ENCODE measurements at regions not wholly inside any gene's neighbourhood (a gene's known extent, or its start where the extent isn't known, plus 50 kb on each side); places are given as distances from the start of the nearest gene placed in this dataset.

GRCh38 chr3:168844894-168845482, 749.3 kb upstream of the GOLIM4 start:
- no peak for TF ChIP-seq ZNF180 (CRISPR knock-in tag; IDR thresholded peaks at IDR 0.05; ENCODE audit: borderline replicate concordance, low read depth)
- TF ChIP-seq RAD21 (CRISPR knock-in tag; IDR thresholded peaks at IDR 0.05) = no peak
- TF ChIP-seq IRF9 (CRISPR knock-in tag; IDR thresholded peaks at IDR 0.05; ENCODE audit: borderline replicate concordance) = no peak
- no peak for TF ChIP-seq MYC (CRISPR knock-in tag; IDR thresholded peaks at IDR 0.05; ENCODE audit: borderline replicate concordance)
- TF ChIP-seq, protein P1, sequence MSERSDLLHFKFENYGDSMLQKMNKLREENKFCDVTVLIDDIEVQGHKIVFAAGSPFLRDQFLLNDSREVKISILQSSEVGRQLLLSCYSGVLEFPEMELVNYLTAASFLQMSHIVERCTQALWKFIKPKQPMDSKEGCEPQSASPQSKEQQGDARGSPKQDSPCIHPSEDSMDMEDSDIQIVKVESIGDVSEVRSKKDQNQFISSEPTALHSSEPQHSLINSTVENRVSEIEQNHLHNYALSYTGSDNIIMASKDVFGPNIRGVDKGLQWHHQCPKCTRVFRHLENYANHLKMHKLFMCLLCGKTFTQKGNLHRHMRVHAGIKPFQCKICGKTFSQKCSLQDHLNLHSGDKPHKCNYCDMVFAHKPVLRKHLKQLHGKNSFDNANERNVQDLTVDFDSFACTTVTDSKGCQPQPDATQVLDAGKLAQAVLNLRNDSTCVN (CRISPR knock-in tag; IDR thresholded peaks at IDR 0.05; ENCODE audit: borderline replicate concordance) = no peak
- TF ChIP-seq ZFX (CRISPR knock-in tag; IDR thresholded peaks at IDR 0.05; ENCODE audit: low read depth) = no peak
- TF ChIP-seq RBAK (CRISPR knock-in tag; IDR thresholded peaks at IDR 0.05) = no peak
- no peak for TF ChIP-seq ZNF337 (CRISPR knock-in tag; IDR thresholded peaks at IDR 0.05; ENCODE audit: borderline replicate concordance, low read depth)
- TF ChIP-seq, protein P2, sequence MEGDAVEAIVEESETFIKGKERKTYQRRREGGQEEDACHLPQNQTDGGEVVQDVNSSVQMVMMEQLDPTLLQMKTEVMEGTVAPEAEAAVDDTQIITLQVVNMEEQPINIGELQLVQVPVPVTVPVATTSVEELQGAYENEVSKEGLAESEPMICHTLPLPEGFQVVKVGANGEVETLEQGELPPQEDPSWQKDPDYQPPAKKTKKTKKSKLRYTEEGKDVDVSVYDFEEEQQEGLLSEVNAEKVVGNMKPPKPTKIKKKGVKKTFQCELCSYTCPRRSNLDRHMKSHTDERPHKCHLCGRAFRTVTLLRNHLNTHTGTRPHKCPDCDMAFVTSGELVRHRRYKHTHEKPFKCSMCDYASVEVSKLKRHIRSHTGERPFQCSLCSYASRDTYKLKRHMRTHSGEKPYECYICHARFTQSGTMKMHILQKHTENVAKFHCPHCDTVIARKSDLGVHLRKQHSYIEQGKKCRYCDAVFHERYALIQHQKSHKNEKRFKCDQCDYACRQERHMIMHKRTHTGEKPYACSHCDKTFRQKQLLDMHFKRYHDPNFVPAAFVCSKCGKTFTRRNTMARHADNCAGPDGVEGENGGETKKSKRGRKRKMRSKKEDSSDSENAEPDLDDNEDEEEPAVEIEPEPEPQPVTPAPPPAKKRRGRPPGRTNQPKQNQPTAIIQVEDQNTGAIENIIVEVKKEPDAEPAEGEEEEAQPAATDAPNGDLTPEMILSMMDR (CRISPR knock-in tag; IDR thresholded peaks at IDR 0.05) = no peak
- TF ChIP-seq ZSCAN30 (CRISPR knock-in tag; IDR thresholded peaks at IDR 0.05) = no peak
- no peak for TF ChIP-seq RBM39 (IDR thresholded peaks at IDR 0.05; ENCODE audit: low read depth, low read length, poor library complexity, severe bottlenecking)
- TF ChIP-seq, protein P3, sequence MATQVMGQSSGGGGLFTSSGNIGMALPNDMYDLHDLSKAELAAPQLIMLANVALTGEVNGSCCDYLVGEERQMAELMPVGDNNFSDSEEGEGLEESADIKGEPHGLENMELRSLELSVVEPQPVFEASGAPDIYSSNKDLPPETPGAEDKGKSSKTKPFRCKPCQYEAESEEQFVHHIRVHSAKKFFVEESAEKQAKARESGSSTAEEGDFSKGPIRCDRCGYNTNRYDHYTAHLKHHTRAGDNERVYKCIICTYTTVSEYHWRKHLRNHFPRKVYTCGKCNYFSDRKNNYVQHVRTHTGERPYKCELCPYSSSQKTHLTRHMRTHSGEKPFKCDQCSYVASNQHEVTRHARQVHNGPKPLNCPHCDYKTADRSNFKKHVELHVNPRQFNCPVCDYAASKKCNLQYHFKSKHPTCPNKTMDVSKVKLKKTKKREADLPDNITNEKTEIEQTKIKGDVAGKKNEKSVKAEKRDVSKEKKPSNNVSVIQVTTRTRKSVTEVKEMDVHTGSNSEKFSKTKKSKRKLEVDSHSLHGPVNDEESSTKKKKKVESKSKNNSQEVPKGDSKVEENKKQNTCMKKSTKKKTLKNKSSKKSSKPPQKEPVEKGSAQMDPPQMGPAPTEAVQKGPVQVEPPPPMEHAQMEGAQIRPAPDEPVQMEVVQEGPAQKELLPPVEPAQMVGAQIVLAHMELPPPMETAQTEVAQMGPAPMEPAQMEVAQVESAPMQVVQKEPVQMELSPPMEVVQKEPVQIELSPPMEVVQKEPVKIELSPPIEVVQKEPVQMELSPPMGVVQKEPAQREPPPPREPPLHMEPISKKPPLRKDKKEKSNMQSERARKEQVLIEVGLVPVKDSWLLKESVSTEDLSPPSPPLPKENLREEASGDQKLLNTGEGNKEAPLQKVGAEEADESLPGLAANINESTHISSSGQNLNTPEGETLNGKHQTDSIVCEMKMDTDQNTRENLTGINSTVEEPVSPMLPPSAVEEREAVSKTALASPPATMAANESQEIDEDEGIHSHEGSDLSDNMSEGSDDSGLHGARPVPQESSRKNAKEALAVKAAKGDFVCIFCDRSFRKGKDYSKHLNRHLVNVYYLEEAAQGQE (IDR thresholded peaks at IDR 0.05; ENCODE audit: borderline replicate concordance in 1 of 2, low read depth in 1 of 2, low read length in 2 of 2) = no peak
